NCI-H526 (cell line): ENCODE measurements at regions not wholly inside any gene's neighbourhood (a gene's known extent, or its start where the extent isn't known, plus 50 kb on each side); places are given as distances from the start of the nearest gene placed in this dataset.
A peak's percentile ranks its signal among the peaks of the same experiment; 100 is the strongest.

Experiments used
- DNase-seq, 2 experiments: peaks; one replicate each; lab custom pipeline; 2025; lab: John Stamatoyannopoulos, UW

- no peak for DNase-seq
Measured at GRCh38 chr2:217523286-217523685, 479.5 kb downstream of the TNS1 start.

- DNase-seq, result no peak
Measured at GRCh38 chr2:217521820-217522219, 481.0 kb downstream of the TNS1 start.

- DNase-seq, result no peak
Measured at GRCh38 chr2:217520356-217521010, 482.3 kb downstream of the TNS1 start.

- DNase-seq, result no peak
Measured at GRCh38 chr2:217517402-217517801, 485.4 kb downstream of the TNS1 start.

GRCh38 chr2:217515615-217516309, 487.0 kb downstream of the TNS1 start:
- no peak for DNase-seq

- no peak for DNase-seq
Measured at GRCh38 chr2:217513258-217513657, 489.5 kb downstream of the TNS1 start.

- DNase-seq, result no peak
Measured at GRCh38 chr2:217512728-217513127, 490.1 kb downstream of the TNS1 start.

- DNase-seq, result no peak
Measured at GRCh38 chr2:217512259-217512658, 490.5 kb downstream of the TNS1 start.

GRCh38 chr2:217511850-217512249, 490.9 kb downstream of the TNS1 start:
- DNase-seq, result no peak

- peak; percentile 72 to 85 for DNase-seq
Measured at GRCh38 chr2:217510771-217511291, 492.0 kb downstream of the TNS1 start.

GRCh38 chr2:217505303-217505702, 497.5 kb downstream of the TNS1 start:
- no peak for DNase-seq

- no peak for DNase-seq
Measured at GRCh38 chr2:217501887-217502286, 500.9 kb downstream of the TNS1 start.

- no peak for DNase-seq
Measured at GRCh38 chr2:217497843-217498377, 504.9 kb downstream of the TNS1 start.

GRCh38 chr2:217494557-217494956, 508.2 kb downstream of the TNS1 start:
- no peak for DNase-seq

- DNase-seq, result no peak
Measured at GRCh38 chr2:217491271-217491670, 511.5 kb downstream of the TNS1 start.

- no peak for DNase-seq
Measured at GRCh38 chr2:217489145-217489960, 513.4 kb downstream of the TNS1 start.

GRCh38 chr2:217484046-217484445, 518.7 kb downstream of the TNS1 start:
- DNase-seq, result no peak

GRCh38 chr2:217482056-217482710, 520.6 kb downstream of the TNS1 start:
- no peak for DNase-seq

GRCh38 chr2:217481577-217481976, 521.2 kb downstream of the TNS1 start:
- no peak for DNase-seq

- DNase-seq, result no peak
Measured at GRCh38 chr2:217479566-217479965, 523.2 kb downstream of the TNS1 start.

GRCh38 chr2:217478831-217479455, 523.9 kb downstream of the TNS1 start:
- DNase-seq, result no peak
